HG03571 (cell line): ENCODE measurements at regions not wholly inside any gene's neighbourhood (a gene's known extent, or its start where the extent isn't known, plus 50 kb on each side); places are given as distances from the start of the nearest gene placed in this dataset.
A peak's percentile ranks its signal among the peaks of the same experiment; 100 is the strongest.

Experiments used
- ATAC-seq: cut with Tn5 transposase; IDR thresholded peaks from one replicate; pipeline ENCODE4 v1.9.1; 2021; ENCODE audit not compliant: unreplicated experiment

DNA sequence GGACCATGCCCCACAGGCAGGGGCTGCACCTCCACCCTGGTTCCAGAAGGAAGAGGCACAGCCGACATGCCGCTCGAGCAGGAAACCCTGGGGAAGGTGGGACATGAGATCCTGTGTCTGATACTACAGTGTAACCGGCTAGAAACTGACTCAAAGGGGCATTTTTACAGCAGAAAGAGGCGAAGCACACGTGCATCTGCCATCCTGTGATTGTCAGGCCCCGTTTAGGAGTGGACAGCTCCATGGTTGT is 62.7 kb downstream of the SIK1 start:
- ATAC-seq, result no peak

DNA sequence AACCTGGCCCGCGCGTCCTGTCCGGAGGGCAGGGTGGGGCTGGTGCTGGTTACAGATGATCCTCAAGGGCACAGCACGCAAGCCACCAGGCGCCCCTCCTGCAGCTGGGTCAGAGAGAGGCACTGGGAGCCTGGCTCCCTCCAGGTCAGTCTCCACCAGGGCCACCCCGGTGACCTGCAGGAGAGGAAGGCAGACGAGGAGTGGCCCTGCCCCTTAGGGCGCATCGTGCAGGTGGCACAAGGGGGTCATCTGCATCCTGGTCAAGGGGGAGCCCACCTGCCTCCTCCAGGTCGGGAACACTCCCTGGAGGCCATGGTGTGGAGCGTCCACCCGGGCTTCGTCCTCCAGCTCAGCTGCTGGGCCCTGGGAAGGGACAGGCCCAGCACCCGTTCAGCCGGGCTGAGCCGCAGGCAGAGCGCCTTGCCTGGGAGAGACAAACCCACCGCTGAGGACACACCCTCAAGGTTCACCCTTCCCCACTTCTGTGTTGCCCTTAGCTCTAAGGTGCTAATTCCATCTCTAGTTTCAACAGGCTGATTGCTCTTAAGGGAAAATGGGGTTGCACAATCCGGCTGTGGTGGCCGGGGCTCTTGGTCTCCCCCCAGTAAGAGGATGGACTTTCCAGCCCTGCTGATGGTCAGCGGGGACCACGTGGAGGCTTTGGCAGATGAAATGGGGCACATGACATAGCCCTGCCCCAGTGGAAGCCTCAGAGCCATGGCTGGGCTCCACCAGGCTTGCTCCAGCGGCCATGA is 63.2 kb downstream of the SIK1 start:
- ATAC-seq, result no peak

DNA sequence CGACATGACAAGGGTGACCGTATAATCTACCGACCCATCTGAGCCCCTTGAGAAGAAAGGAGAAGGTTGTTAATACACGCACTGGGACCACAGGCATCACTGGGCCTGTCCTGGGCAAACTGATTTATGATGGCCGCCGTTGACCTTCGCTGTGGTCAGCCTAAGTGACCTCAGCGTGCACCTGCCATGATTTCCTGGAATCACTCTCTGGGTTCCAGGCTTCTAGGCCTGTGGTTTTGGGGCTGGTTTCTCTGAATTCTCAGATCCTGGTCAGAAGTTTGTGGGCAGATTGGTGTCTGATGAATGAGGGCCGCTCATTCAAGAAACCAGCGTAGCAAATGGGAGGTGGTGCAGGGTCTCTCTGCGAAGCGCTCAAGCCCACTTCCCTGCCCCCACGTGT is 64.0 kb downstream of the SIK1 start:
- no peak for ATAC-seq

DNA sequence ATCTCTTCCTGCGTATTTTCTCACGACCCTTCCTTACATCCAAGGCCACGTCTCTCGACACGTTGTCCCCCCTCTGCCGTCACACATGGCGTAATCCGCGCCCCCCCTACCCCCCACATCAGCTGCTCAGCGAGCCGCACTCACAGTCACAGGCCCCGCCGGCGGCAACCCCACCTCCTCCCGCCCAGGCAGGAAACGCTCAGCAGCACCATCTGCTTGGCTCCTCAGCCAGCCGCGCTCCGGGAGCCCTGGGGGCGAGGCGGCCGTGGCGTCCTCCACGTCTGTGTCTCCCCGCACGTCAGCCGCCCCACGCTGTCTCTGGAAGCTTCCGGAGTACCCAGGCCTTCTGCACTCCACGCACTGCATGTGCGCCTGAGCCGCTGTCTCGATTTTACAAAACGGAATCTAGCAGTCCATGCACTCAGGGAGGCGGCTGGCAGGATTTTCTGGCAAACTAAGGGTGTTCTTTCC is 64.6 kb downstream of the SIK1 start:
- ATAC-seq, result peak; percentile 42

DNA sequence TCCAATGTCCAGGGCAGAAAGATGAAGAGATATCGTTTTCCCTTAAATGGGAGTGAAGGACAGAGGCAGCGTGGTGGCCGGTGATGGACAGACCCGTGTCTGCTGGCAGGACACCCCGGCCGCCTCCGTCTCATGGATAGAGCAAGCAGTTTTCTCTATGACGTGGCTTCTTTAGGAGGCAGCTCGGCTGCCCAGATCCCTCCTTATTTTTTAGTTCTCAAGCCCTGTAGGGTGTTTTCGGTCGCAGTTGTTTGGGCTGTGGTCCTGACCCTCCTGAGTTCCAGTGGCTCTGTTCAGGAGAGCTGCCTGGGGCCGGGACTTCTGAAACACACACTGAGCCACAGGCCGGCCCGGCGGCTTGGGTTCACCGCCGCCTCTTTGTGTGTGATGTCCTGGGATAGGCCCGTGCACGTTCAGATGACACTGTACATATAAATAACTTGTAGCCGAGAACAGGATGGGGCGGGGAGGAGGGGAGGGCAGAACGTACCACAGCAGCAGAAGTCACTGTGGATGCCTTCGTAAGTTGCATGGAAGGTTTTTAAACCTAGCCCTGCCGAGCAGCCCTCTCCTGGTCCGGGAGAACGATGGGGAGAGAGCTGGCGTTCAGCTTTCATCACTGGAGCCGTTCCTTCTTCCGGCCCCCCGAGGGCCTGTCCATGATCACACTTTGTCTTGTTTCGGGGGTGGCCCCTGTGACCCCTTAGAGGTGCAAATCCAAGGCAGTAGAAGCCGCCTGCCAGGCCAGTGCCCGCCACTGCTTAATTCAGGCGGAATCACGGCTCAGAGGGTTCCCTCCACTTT is 65.2 kb downstream of the SIK1 start:
- peak; percentile 43 for ATAC-seq

DNA sequence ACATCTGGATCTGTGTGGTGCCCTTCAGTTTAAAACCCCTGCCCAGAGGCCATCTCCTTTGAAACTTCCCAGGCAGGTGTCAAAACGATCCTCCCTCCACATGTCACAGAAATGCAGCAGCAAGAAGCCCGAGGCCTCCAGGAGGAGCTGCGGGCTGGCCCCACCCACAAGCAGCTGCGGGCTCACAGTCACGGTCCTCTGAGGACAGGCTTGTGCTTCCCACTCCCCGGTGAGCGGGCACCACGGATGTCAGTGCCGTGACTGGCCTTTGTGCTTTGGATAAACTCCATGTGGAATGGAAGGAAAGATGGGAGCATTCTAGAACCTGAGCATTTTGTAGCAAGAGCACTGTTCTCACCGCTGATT is 65.8 kb downstream of the SIK1 start:
- ATAC-seq, result no peak

DNA sequence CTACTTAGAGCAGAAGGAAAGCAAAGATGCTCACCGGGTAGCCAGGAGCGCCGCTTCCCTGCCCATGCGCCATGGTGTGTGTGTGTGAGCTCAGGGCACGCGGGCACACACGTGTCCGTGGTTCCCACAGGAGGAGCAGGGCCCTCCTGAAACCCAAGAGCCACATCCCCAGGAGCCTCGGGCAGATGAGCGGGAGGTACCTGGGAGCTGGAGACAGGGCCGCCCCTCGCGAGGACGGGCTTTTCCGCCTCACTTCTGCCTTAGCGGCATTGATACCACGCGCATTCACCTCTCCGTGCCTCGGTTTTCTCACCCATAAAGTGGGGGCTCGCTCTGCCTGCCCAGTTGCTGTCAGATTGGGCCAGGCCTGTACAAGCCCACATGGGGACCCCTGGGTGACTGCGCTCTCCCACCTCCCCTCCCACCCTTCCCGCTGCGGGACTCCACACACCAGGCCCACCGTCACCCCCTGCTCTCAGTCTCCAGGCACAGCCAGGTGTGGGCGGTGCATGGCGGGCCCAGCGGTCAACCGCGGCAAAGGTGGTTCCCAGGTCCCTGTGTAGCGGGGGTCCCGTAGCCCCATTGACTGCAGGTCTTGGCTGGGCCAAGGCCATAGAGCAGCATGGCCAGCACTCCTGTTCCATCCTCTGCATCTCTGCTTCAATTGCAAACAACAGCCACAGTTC is 66.3 kb downstream of the SIK1 start:
- ATAC-seq, result no peak

DNA sequence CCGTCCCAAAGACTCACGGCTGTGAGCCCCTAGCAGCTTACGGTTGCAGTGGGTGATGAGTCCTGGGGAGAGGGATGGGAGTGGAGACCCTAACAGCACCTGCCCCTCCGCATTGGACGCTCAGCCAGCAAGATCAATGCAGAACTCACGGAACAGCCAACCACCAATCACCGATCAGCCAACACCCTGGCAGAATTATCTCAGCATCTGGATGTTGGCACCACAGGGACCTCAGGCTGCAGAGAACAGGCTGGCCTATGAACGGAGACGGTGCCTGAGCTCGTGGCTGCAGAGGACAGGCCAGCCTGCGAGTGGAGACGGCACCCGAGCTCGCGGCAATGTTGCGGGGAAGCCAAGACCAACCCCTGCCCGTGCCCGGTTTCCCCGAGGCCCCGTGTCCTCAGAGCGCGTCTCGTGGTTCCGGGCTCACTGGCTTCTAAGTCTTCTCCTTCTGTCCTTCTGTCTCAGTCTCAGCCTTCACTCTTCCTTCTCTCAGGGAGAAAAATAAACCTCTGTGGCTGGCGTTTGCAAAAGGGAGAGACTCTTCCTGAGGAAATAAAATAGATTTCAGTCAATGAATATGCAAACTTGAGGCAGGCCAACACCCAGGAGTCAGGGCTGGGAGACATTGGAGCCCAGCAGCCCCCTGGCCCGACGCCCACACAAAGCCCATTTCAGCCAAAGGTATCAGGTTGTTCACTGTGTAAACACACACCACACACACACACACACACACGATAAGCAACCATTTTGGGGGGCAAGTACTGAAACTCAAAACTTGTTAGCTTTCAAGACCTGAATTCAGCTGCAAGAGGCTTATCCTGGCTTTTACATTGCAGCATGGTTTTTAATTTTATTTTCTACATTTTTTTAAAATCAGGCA is 67.8 kb downstream of the SIK1 start:
- no peak for ATAC-seq

DNA sequence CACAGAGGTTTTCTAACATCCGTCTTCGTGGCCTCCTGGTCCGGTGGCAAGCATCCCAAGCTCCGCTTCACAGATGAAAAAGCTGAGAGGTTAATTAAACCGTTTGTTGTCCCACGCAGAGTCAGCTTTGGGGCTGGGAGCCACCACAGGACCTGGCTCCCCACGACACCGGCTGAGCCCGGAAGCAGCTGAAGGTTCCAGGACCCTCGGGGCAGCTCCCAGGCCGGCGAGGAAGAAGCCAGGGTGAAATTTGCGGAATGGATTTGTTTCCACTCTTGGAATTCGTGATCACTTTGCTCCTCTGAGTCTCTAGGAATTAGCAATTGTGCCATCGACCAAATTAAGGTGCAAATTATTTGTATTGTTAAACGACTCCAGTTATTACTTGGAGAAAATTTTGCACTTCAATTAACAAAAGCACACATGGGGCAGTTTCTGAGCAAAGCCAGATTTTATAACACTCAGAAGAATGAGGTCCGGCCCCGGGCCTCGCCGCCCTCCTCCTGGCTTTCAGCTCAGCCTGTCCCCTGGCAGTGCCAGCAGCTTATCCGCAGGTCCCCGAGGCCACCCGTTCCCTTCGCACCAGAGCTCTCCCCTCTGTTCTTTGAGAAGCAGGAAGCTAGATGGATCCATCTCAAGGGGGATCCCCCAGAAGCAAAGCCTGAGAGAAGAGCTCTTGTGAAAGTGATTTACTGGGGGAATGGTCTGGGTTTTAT is 69.1 kb downstream of the SIK1 start:
- no peak for ATAC-seq

DNA sequence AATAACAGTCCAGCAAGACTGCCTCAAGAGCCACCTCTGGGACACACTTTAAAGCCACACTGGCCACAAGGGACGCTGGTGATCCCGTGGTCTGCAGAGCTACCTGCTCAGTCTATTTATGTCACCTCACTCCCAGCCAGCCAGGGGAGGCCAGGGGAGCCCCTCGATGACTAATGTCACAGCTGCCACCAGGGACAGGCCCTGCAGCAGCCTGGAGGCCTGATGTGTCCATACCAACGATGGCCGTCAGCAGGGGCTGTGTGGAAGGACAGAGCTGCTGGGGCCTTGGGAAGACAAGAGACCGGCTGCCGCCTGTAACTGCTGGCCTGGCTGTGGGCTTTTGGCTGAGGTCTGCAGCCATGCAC is 71.0 kb downstream of the SIK1 start:
- ATAC-seq, result no peak

DNA sequence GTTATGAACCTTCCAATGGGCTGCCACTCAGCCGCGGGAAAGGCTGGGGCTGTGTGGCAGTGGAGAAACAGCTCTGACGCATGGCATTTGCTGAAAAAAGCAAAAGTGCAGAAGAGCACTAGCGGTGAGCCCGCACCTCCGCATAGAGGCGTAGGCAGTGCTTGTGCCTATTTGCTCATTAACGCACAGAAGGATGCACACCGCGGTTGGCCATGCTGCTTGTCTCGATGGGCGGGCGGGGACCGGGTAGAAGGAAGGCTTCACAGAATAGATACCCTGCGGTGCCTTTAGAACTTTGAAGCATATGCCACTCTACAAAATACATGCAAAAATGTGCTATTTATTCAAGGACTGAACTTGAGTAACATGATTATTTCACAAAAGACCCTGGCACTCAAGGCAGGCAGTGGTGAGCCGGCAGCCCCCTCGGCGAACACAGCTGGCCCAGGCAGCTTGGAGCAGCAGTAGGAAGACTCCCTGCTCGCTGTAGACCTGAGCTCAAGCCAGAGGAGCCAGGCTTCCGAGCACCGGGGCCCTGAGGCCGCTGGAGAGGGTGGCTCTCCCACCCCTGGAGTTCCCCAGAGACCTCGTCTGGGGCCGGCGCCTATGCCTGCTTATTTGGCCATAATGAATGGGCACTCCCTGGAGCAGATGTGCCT is 71.5 kb downstream of the SIK1 start:
- ATAC-seq, result no peak

DNA sequence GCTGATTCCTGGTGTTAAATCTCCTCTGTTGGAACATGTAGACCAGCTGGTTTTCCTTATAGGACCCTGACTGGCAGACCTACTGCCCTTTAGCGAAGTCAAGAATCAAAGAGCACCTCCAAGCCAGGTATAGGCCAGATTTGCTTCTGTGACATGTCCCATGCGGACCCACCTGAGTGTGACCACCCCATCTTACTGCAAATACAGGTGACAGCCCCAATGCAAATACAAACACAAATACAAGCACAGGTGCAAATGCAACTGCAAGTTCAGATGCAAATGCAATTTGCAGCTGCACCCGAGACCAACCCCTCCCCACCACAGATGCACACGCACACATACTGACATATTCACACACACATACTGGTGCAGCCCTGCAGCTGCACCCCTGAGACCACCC is 72.3 kb downstream of the SIK1 start:
- ATAC-seq, result no peak

DNA sequence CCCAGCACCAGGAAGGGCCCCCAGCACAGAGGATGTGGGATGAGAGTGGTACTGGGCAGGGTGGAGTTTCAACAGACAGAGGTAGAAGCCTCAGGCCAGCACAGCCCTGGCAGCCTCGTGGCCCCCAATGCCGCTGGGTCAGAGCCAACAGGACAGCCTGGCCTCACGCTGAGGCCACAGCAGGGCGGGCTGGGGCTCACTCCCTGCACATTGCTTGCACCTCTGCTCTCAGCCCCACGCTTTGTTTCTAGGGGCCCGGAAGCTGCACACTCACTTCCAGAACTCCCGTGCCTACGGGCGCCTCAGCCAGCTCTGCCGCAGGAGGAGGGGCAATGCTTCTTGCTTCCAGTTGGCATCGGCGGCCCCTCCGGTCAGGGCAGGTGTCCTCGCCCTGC is 72.9 kb downstream of the SIK1 start:
- ATAC-seq, result no peak

DNA sequence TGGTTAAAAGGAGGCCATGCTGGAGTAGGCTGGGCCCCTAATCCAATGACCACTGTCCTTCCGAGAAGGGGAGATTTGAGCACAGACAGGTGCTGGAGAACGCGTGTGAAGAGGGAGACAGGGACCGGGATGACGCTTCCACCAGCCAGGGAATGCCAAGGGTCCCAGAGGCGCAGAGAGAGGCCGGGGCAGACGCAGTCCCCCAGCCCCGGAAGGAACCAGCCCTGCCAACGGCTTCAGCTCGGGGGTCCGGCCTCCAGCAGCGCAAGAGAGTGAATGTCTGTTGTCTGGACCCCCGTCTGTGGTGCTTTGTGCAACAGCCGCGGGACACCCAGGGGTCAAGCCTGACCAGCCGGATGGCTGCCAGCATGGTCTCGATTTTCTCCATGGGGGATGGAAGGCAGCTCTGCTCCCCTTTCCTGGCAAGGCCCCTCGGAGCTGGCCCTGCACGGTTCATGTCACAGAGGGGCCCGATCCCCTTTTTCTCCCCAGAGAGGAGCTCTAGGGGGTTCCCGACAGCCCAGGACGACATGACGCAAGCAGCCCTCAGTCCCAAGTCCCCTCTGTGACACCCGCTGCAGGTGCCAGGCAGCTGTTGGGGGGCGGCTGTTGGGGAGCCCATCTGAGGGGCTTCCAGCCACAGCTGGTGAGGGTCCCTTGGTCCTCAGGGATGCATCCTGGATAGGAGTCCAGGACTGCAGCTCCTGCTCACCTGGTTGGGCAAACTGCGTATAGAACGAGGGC is 73.5 kb downstream of the SIK1 start:
- no peak for ATAC-seq

DNA sequence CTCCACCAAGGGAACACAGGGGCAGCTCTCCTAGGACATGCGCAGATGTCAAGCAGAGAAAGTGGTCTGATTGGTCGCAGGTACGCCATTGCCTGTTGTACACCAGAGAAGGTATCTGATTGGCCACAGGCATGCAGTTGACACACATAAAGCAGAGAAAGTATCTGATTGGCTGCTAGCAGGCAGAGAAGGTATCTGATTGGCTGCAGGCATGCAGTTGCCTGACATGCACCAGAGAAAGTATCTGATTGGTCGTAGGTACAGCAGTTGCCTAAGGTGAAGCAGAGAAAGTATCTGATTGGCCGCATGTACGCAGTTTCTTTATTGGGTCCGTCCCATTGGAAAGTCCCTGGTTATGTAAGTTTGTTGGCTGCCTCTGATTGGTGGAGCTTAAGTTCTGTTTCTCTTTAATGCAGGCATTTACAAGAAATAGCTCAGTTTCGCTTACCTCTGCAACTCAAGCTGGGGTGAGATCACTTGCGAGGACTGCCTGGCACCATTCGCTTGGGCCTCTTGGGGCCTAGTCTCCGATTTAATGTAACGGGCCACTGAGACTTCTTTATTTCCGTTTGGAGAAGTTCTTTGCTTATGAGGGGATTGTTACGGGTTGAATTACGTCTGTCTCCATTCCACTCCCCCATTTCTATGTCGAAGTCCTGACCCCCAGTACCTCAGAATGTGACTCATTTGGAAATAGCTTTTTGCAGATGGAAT is 74.2 kb downstream of the SIK1 start:
- ATAC-seq, result peak; percentile 67

DNA sequence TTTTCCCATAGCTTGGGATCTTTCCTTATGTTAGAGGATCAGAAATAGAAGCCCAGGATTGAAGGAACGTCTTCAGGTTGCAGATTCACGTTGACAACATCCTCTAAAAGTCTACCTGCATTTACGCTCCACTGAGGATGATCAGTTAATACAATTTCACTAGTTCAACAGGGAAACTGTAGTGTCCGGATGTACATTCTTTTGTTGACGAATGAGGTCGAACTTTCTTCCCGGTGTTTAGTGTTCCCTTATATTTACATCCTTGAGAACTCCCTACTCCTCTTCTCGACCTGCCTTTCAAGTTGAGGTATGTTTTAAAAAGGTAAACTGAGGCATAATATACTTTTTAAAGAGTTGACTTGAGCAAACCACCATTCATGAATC is 74.8 kb downstream of the SIK1 start:
- ATAC-seq, result no peak

DNA sequence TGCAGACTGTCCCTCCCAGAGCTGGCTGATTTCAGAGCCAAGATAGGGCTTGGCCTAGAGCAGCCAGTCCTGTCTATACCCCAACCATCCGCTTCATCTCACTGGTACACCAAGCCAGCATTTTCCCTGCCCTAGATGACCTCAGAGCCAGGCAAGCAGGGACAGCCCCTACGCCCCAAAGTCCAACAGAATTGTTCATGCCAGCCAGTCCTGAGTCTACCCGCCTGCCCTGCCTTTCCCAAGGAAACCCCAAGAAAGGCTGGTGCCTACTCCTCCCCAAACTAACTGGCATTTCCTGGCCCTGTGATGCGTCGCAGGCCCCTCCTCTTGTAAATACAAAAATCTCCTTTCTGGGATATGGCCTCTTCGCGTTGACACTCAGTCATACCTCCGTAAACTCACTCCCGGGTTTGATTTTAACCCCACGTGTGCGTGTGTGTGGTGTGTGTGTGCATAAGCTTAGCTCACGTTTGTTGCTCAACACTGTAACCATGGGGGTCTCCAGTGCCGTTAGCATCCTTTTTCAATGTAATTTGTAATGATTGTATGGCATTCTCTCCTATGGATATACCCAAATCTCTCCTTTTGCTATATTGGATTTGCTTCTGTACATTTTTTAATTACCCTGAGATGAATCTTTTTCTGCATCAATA is 75.3 kb downstream of the SIK1 start:
- ATAC-seq, result no peak

DNA sequence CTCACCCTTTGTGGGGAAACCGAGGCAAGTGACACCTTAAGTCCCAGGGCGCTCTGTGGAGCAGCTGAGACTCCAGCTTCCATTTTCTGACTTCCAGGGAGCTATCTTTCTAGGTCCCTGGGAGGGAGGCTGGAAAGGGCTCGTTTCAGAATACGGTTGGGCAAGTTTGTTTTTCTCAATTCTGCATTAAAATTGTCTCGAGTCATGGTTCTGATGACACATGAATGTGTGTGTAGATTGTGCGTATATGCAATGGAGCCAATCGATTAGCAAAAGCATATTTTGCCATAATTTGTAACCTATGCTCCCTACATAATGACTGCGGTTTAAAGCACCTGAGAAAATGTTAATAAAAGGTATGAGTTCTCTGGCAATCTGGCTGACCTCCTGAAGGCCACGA is 77.3 kb downstream of the SIK1 start:
- ATAC-seq, result no peak
